ENCODE measurements at regions not wholly inside any gene's neighbourhood (a gene's known extent, or its start where the extent isn't known, plus 50 kb on each side); places are given as distances from the start of the nearest gene placed in this dataset.

DNA sequence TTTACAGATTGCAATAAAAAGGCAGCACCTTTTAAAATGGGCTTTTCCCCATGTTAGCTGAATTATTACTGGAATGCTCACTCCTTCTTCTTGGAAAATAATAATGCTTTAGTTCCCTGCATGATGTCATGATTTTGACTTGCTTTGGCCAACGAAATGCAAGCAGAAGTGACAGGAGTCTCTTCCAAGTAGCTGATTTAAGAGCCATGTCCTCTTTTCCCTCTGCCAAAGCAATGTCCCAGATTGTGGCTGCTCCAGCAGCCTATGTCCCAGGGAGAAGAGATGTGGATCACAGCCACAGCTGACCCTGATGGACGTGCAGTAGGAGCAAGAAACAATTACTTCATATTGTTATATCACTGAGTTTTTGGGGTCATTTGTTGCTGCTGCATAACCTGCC, 246.6 kb downstream of the HAPSTR1 start:
- no peaks in the 10 kb centered on the region for H3F3A ChIP-seq (ENCODE audit: insufficient read depth)
- no peaks in the 10 kb centered on the region for H4K20me1 ChIP-seq (ENCODE audit: low read depth, low read length)
- no peak overlapping the region for H3K4me2 ChIP-seq (ENCODE audit: low read depth, low read length, poor library complexity, severe bottlenecking)
- H3K4me3 ChIP-seq (ENCODE audit: insufficient read depth, low read length, poor library complexity, severe bottlenecking) = no peak overlapping the region
- no peak overlapping the region for H2AFZ ChIP-seq (ENCODE audit: low read depth, low read length, severe bottlenecking)
- H3K9me2 ChIP-seq (replicated peaks; ENCODE audit: insufficient read depth, low read length) = no peaks in the 10 kb centered on the region; the same call in 1 of the 2 replicates
- H3K27me3 ChIP-seq (ENCODE audit: low read length) = no peaks in the 10 kb centered on the region
- no peak overlapping the region for H3K27ac ChIP-seq (ENCODE audit: low read depth, low read length)
- H3K9ac ChIP-seq (ENCODE audit: low read length) = no peak overlapping the region
- no peaks in the 10 kb centered on the region for H3K79me2 ChIP-seq (ENCODE audit: insufficient read depth, low read length)
- no peaks in the 10 kb centered on the region for H3K36me3 ChIP-seq (ENCODE audit: low read length)
- no peaks in the 10 kb centered on the region for H3K9me3 ChIP-seq (ENCODE audit: insufficient read depth, low read length)
- TF ChIP-seq, protein P1, sequence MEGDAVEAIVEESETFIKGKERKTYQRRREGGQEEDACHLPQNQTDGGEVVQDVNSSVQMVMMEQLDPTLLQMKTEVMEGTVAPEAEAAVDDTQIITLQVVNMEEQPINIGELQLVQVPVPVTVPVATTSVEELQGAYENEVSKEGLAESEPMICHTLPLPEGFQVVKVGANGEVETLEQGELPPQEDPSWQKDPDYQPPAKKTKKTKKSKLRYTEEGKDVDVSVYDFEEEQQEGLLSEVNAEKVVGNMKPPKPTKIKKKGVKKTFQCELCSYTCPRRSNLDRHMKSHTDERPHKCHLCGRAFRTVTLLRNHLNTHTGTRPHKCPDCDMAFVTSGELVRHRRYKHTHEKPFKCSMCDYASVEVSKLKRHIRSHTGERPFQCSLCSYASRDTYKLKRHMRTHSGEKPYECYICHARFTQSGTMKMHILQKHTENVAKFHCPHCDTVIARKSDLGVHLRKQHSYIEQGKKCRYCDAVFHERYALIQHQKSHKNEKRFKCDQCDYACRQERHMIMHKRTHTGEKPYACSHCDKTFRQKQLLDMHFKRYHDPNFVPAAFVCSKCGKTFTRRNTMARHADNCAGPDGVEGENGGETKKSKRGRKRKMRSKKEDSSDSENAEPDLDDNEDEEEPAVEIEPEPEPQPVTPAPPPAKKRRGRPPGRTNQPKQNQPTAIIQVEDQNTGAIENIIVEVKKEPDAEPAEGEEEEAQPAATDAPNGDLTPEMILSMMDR (IDR thresholded peaks at IDR 0.05; ENCODE audit: insufficient read depth, low read length, poor library complexity, severe bottlenecking) = no peak
- no peak for TF ChIP-seq EZH2phosphoT487 (conservative IDR thresholded peaks at IDR 0.05; ENCODE audit: low read length)

GRCh38 chr16:9338510-9338909, 247.1 kb downstream of the HAPSTR1 start:
- TF ChIP-seq EZH2phosphoT487 (conservative IDR thresholded peaks at IDR 0.05; ENCODE audit: low read length) = no peak
- TF ChIP-seq, protein P1 (IDR thresholded peaks at IDR 0.05; ENCODE audit: insufficient read depth, low read length, poor library complexity, severe bottlenecking) = no peak
- H2AFZ ChIP-seq (ENCODE audit: low read depth, low read length, severe bottlenecking) = no peak overlapping the region
- no peaks in the 10 kb centered on the region for H3K27me3 ChIP-seq (ENCODE audit: low read length)
- H3F3A ChIP-seq (ENCODE audit: insufficient read depth) = no peaks in the 10 kb centered on the region
- H3K4me2 ChIP-seq (ENCODE audit: low read depth, low read length, poor library complexity, severe bottlenecking) = no peak overlapping the region
- H3K79me2 ChIP-seq (ENCODE audit: insufficient read depth, low read length) = no peaks in the 10 kb centered on the region
- no peaks in the 10 kb centered on the region for H3K36me3 ChIP-seq (ENCODE audit: low read length)
- no peaks in the 10 kb centered on the region for H3K9me3 ChIP-seq (ENCODE audit: insufficient read depth, low read length)
- H3K9me2 ChIP-seq (replicated peaks; ENCODE audit: insufficient read depth, low read length) = no peaks in the 10 kb centered on the region; the same call in 1 of the 2 replicates
- H3K4me3 ChIP-seq (ENCODE audit: insufficient read depth, low read length, poor library complexity, severe bottlenecking) = no peak overlapping the region
- no peak overlapping the region for H3K27ac ChIP-seq (ENCODE audit: low read depth, low read length)
- H3K9ac ChIP-seq (ENCODE audit: low read length) = no peak overlapping the region
- no peaks in the 10 kb centered on the region for H4K20me1 ChIP-seq (ENCODE audit: low read depth, low read length)

DNA sequence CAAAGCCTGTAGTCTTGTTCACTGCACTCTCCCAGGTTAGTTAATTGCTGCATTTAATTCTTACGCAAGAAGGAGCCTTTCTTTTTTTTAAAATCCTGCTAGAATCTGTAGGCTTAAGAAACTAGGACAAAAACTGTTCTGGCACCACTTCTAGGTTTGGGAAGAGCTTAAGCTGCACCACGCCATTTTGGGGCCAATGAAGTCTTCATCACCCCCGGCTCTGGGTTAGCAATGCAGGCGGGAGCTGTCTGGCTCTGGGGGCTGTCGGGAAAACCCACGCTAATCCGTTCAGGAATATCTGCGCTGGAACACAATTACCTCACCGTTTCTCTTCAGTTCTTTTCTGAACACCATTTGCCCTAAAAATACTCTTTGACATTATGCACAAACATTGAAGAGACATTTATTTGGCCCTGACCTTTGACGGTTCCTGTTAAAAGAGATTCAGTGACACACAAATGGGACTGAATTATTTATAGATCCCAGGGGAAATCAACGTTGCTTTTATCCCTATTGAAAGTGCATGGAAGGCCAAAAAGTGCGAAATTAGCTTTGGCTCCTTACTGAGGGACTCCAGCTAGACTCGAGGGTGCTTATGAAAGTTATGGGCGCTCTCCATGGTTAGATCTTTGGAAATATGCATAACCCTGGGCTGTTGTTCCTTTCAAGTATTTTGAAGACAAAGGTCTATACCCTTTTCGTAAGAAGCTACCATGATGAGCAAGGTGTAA, 249.2 kb downstream of the HAPSTR1 start:
- H3F3A ChIP-seq (ENCODE audit: insufficient read depth) = no peaks in the 10 kb centered on the region
- no peak for TF ChIP-seq EZH2phosphoT487 (conservative IDR thresholded peaks at IDR 0.05; ENCODE audit: low read length)
- TF ChIP-seq, protein P1 (IDR thresholded peaks at IDR 0.05; ENCODE audit: insufficient read depth, low read length, poor library complexity, severe bottlenecking) = no peak
- H3K4me2 ChIP-seq (ENCODE audit: low read depth, low read length, poor library complexity, severe bottlenecking) = no peak overlapping the region
- H3K9me3 ChIP-seq (ENCODE audit: insufficient read depth, low read length) = no peaks in the 10 kb centered on the region
- H3K27me3 ChIP-seq (ENCODE audit: low read length) = no peaks in the 10 kb centered on the region
- H2AFZ ChIP-seq (ENCODE audit: low read depth, low read length, severe bottlenecking) = no peak overlapping the region
- H3K9ac ChIP-seq (ENCODE audit: low read length) = no peak overlapping the region
- no peak overlapping the region for H3K4me3 ChIP-seq (ENCODE audit: insufficient read depth, low read length, poor library complexity, severe bottlenecking)
- no peak overlapping the region for H3K27ac ChIP-seq (ENCODE audit: low read depth, low read length)
- no peaks in the 10 kb centered on the region for H3K9me2 ChIP-seq (replicated peaks; ENCODE audit: insufficient read depth, low read length)
- H4K20me1 ChIP-seq (ENCODE audit: low read depth, low read length) = no peaks in the 10 kb centered on the region
- H3K36me3 ChIP-seq (ENCODE audit: low read length) = no peaks in the 10 kb centered on the region
- H3K79me2 ChIP-seq (ENCODE audit: insufficient read depth, low read length) = no peaks in the 10 kb centered on the region
